PFSK-1 (cell line): ENCODE measurements at regions not wholly inside any gene's neighbourhood (a gene's known extent, or its start where the extent isn't known, plus 50 kb on each side); places are given as distances from the start of the nearest gene placed in this dataset.

Experiments used
- POLR2AphosphoS5 ChIP-seq: IDR thresholded peaks from 2 replicates; pipeline ENCODE4 v1.6.1; 2012; ENCODE audit warnings: low read depth, mild to moderate bottlenecking, control low read depth, low read length, moderate library complexity
- SIN3A ChIP-seq: IDR thresholded peaks from 2 replicates; pipeline ENCODE4 v1.6.1; 2012; ENCODE audit warnings: mild to moderate bottlenecking, low read length, moderate library complexity, borderline replicate concordance; ENCODE audit not compliant: insufficient read depth
- TAF1 ChIP-seq: IDR thresholded peaks from 2 replicates; pipeline ENCODE4 v1.6.1; 2012; ENCODE audit warnings: low read length, control low read depth, borderline replicate concordance; ENCODE audit not compliant: insufficient read depth

GRCh38 chr2:76437564-76437963 is 726.8 kb upstream of the GCFC2 start:
- TF ChIP-seq POLR2AphosphoS5 (no peak), TAF1 (no peak), SIN3A (no peak)
